GM03348 (cell line): ENCODE measurements at regions not wholly inside any gene's neighbourhood (a gene's known extent, or its start where the extent isn't known, plus 50 kb on each side); places are given as distances from the start of the nearest gene placed in this dataset.

Source experiments
- DNase-seq: peaks from one replicate; pipeline ENCODE4 v3.0.0; 2012; ENCODE audit warnings: low spot score

GRCh38 chr6:29999416-29999815, 57.1 kb downstream of the HLA-A start:
- no peak for DNase-seq

- no peak for DNase-seq
Observed at GRCh38 chr6:30000156-30000791, 57.9 kb downstream of the HLA-A start.

GRCh38 chr6:30002871-30003270, 58.2 kb upstream of the POLR1H start:
- DNase-seq: peak; percentile 13

- DNase-seq: no peak
Observed at GRCh38 chr6:30005482-30005881, 55.6 kb upstream of the POLR1H start.

- peak; percentile 48 for DNase-seq
Observed at GRCh38 chr6:30006170-30007131, 54.6 kb upstream of the POLR1H start.

- DNase-seq: peak; percentile 21
Observed at GRCh38 chr6:30007132-30007764, 53.8 kb upstream of the POLR1H start.

- no peak for DNase-seq
Observed at GRCh38 chr6:30009113-30009512, 52.0 kb upstream of the POLR1H start.
